ENCODE measurements at regions not wholly inside any gene's neighbourhood (a gene's known extent, or its start where the extent isn't known, plus 50 kb on each side); places are given as distances from the start of the nearest gene placed in this dataset.
"Not testable (repeated sequence)": the region's sequence is repeated elsewhere in the genome, so short reads cannot be mapped to it uniquely, and the experiment has no call there.

- CTCF ChIA-PET (ENCODE audit: low intra/inter-chr PET ratio, low total read pairs), result interaction anchor here (1.5 to 1.9 kb wide), 2 partner anchors 30 to 34 kb away, joined by 5 to 21 read pairs; no protein-coding TSS in a partner anchor
- H3K4me2 ChIP-seq (ENCODE audit: low read depth, low read length); H3K79me2 ChIP-seq (ENCODE audit: insufficient read depth, low read length); in situ Hi-C loops (cut with HindIII; ENCODE audit: extremely low pct_ligation_motif_present, low pct_unique_long_range_greater_than_20kb); DNase-seq (ENCODE audit: low spot score); H3K9ac ChIP-seq (ENCODE audit: insufficient read depth, low read depth, low read length); ATAC-seq; H2AFZ ChIP-seq (ENCODE audit: low read length); H3K9me3 ChIP-seq (ENCODE audit: low read length); BruUV-seq (replicated peaks); H4K20me1 ChIP-seq (ENCODE audit: insufficient read depth, low read length); FAIRE-seq; POLR2A ChIA-PET; H3K36me3 ChIP-seq (replicated peaks in 1 of 2; ENCODE audit: control insufficient read depth in 1 of 2, insufficient read depth in 2 of 2, low read length in 2 of 2); H3K27ac ChIP-seq (ENCODE audit: extremely low read length, insufficient read depth, low read length): not testable (repeated sequence)
- H3K4me1 ChIP-seq (ENCODE audit: insufficient read depth, low read length), result peaks cover 29% of the 10 kb centered on the region
- peaks cover 2 to 25% of the 10 kb centered on the region in 2 experiments; a peak in 4 of 5 replicates for H3K27me3 ChIP-seq (ENCODE audit: control insufficient read depth in 1 of 2, insufficient read depth in 2 of 2, low read length in 2 of 2)
- WGBS (ENCODE audit: low lambda C conversion rate), result 56% methylated on average over 4 of the region's 4 CpGs
- intact Hi-C loops (cut with micrococcal nuclease; ENCODE audit: unreplicated experiment), result loop anchor here (1.0 to 5.0 kb wide), 3 partner anchors 30 to 49 kb away; no protein-coding TSS in a partner anchor
- peak overlapping the region in 1 of 3 experiments; percentile 51; a peak in 1 of 6 replicates for H3K4me3 ChIP-seq (replicated peaks in 1 of 3; ENCODE audit: insufficient read depth in 1 of 3, low read depth in 2 of 3, low read length in 3 of 3)
Observed at GRCh38 chr6:27127874-27128273, 119.6 kb upstream of the PRSS16 start.

GRCh38 chr6:27128311-27129094, 119.0 kb upstream of the PRSS16 start:
- ChIA-PET POLR2A (no interaction called here), CTCF (ENCODE audit: low intra/inter-chr PET ratio, low total read pairs) (no interaction called here)
- Histone ChIP-seq H3K4me3 (replicated peaks in 1 of 3; ENCODE audit: insufficient read depth in 1 of 3, low read depth in 2 of 3, low read length in 3 of 3) (no peak overlapping the region), H3K9ac (ENCODE audit: insufficient read depth, low read depth, low read length) (no peak overlapping the region), H2AFZ (ENCODE audit: low read length) (no peak overlapping the region), H3K79me2 (ENCODE audit: insufficient read depth, low read length) (no peaks in the 10 kb centered on the region), H3K27ac (ENCODE audit: extremely low read length, insufficient read depth, low read length) (no peak overlapping the region), H3K27me3 (ENCODE audit: control insufficient read depth in 1 of 2, insufficient read depth in 2 of 2, low read length in 2 of 2) (peaks cover 2 to 32% of the 10 kb centered on the region in 2 experiments; a peak in 4 of 5 replicates), H4K20me1 (ENCODE audit: insufficient read depth, low read length) (no peaks in the 10 kb centered on the region; the same call in 1 of the 2 replicates), H3K4me2 (ENCODE audit: low read depth, low read length) (no peak overlapping the region), H3K9me3 (ENCODE audit: low read length) (peaks cover 6% of the 10 kb centered on the region; the same call in 1 of the 2 replicates), H3K4me1 (ENCODE audit: insufficient read depth, low read length) (peaks cover 35% of the 10 kb centered on the region), H3K36me3 (replicated peaks in 1 of 2; ENCODE audit: control insufficient read depth in 1 of 2, insufficient read depth in 2 of 2, low read length in 2 of 2) (no peaks in the 10 kb centered on the region)
- WGBS (ENCODE audit: low lambda C conversion rate), result 31% methylated on average over 4 of the region's 4 CpGs
- no TSS peak for BruUV-seq (replicated peaks)
- no peak for DNase-seq (ENCODE audit: low spot score)
- ATAC-seq, result no peak
- in situ Hi-C loops (cut with HindIII; ENCODE audit: extremely low pct_ligation_motif_present, low pct_unique_long_range_greater_than_20kb) (no loop called here), intact Hi-C loops (cut with micrococcal nuclease; ENCODE audit: unreplicated experiment) (loop anchor here (5.0 kb wide), 1 partner anchor 49 kb away; no protein-coding TSS in a partner anchor)
- FAIRE-seq, result no peak
- TF ChIP-seq NFE2L1 (CRISPR knock-in tag; IDR thresholded peaks at IDR 0.05; ENCODE audit: borderline replicate concordance) (no peak), KDM1A (CRISPR knock-in tag; IDR thresholded peaks at IDR 0.05) (no peak), ZNF746 (CRISPR knock-in tag; IDR thresholded peaks at IDR 0.05) (no peak), PRDM15 (CRISPR knock-in tag; IDR thresholded peaks at IDR 0.05) (no peak), JARID2 (CRISPR knock-in tag; IDR thresholded peaks at IDR 0.05; ENCODE audit: insufficient replicate concordance) (no peak), FOXK2 (IDR thresholded peaks at IDR 0.05) (no peak), ZNF234 (CRISPR knock-in tag; conservative IDR thresholded peaks at IDR 0.05) (no peak), RFX5 (IDR thresholded peaks at IDR 0.05; ENCODE audit: low read depth, low read length) (no peak), RBM22 (optimal IDR thresholded peaks at IDR 0.05; ENCODE audit: low read length) (no peak), HOXA7 (CRISPR knock-in tag; IDR thresholded peaks at IDR 0.05) (no peak), ZNF770 (CRISPR knock-in tag; IDR thresholded peaks at IDR 0.05) (no peak), HCFC1 (IDR thresholded peaks at IDR 0.05; ENCODE audit: low read depth, low read length) (no peak)

All from HepG2 (cell line).